Stimulated activated CD4-positive, alpha-beta T cell treated with anti-CD3 and anti-CD28 coated beads, Interleukin-12 subunit alpha, Interleukin-12 subunit beta, amount 100 ng/mL, for 48 hours (primary cell): ENCODE measurements at regions not wholly inside any gene's neighbourhood (a gene's known extent, or its start where the extent isn't known, plus 50 kb on each side); places are given as distances from the start of the nearest gene placed in this dataset.
"Not testable (repeated sequence)": the region's sequence is repeated elsewhere in the genome, so short reads cannot be mapped to it uniquely, and the experiment has no call there.

ENCODE experiments used
- DNase-seq, 3 donors: peaks; one replicate each; pipeline ENCODE4 v3.0.0-alpha.2; 2020; ENCODE audit warnings: low read depth in 2 of 3, low spot score in 1 of 3

GRCh38 chr6:144753023-144753705 lies 468.0 kb downstream of the UTRN start:
- DNase-seq: no peak

- no peak for DNase-seq
Observed at GRCh38 chr6:144756469-144756868, 471.3 kb downstream of the UTRN start.

GRCh38 chr6:144757299-144757698 lies 472.2 kb downstream of the UTRN start:
- no peak for DNase-seq

DNA sequence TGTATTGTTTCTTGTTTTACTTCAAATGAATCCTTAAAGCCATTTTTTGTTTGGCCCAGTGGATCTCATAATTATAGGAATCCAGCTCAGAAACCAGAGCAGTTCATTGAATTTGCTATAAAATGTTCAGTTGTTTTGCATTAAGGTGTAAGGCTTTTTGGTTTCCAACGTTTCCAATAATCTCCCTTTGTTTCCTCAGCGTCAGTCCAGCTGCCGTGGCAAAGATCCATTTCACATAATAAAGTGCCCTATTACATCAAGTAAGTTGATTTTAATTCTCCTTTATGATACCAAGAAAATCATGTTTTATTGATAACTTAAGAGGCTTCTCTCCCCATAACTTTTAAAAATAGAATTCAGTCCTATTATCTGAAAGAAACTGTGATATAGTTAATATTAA lies 472.6 kb downstream of the UTRN start:
- no peak for DNase-seq

GRCh38 chr6:144758602-144759001 lies 473.5 kb downstream of the UTRN start:
- no peak for DNase-seq

DNA sequence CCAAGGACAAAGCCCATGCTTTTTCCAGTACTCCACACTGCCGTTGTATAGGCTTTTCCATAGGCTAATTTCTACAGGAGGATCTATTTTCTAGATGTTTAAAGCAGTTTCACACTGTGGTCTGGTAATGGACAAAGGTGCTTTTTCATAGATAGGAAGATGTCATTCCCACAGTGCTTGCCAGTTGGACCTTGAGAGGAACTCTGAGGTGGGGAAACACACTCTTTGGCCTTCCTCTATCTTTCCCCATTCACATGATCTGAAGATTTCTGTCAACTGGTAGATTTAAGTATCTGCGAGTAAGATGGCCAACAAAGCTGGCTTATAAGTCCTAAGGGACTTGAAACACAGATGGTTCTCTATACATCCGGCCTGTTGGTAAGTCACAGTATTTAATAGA lies 477.3 kb downstream of the UTRN start:
- no peak for DNase-seq

GRCh38 chr6:144767051-144767450 lies 481.9 kb downstream of the UTRN start:
- no peak for DNase-seq

- no peak for DNase-seq
Observed at GRCh38 chr6:144768551-144769075, 483.5 kb downstream of the UTRN start.

- no peak for DNase-seq
Observed at GRCh38 chr6:144769142-144769541, 484.0 kb downstream of the UTRN start.

DNA sequence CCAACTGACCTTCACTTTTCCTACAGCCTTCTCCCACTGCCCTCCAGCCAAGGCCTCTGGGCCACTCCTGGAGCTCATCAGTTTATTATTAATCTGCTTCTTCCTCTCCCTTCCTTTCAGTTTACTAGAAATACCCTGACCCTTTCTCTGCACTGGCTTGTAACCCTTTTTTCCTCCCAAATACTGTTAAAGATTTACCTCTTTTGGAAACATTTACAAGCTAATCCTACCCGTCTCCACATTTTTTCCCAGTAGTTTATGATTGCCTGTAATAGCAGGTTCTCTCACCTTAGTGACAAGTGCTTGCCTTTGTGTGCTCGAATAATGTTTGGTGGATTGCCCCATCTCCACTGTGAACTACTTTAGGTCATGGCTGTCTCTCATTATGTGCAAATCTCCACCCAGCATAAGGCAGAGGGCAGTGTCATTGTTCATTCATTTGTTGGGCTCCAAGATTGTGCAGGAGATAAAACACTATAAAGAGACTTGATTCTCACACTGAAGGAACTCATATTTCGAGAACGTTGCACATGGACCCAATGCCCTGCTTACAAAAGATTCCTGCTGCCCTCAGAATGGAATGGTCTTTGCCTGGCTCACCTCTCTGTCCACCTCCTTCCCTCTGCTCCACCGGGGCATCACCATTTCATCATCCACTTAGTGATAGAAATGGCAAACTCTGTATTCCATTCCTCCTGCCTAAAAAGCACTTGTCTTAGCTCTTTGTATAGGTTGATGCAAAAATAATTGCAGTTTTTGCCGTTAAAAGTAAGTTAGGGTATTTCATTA lies 491.1 kb downstream of the UTRN start:
- no peak for DNase-seq

GRCh38 chr6:144777249-144777648 lies 492.1 kb downstream of the UTRN start:
- DNase-seq: no peak

- no peak for DNase-seq
Observed at GRCh38 chr6:144778056-144778455, 492.9 kb downstream of the UTRN start.

- DNase-seq: no peak
Observed at GRCh38 chr6:144778773-144779492, 493.8 kb downstream of the UTRN start.

DNA sequence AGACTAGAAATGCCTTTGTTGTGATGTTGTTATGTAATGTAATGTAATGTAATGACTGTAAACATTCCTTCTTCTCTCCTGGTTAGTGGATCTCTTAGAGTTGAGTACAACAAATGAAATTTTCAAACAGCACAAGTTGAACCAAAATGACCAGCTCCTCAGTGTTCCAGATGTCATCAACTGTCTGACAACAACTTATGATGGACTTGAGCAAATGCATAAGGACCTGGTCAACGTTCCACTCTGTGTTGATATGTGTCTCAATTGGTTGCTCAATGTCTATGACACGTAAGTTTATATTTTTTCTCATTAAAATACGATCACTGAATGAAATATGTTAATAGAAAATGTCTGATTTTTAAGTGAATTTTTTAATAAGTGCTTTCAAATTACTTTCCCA lies 496.7 kb downstream of the UTRN start:
- no peak for DNase-seq

DNA sequence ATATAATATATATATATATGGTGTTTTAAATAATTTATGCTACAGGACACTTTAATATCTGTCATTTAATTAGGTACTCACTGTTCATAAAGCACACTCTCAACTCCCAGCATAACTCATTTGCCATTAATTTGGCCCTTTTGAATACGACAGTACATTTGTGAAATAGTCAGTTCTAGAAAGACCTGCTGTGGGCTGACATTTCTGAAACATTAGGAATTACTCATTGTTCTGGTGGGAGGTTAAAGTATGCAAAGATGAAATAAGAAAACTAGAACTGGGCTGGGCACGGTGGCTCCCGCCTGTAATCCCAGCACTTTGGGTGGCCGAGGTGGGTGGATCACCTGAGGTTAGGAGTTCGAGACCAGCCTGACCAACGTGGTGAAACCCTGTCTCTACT lies 497.5 kb downstream of the UTRN start:
- peak in 1 of 3 donors; percentile 8 for DNase-seq

GRCh38 chr6:144785056-144785455 lies 499.9 kb downstream of the UTRN start:
- no peak for DNase-seq

DNA sequence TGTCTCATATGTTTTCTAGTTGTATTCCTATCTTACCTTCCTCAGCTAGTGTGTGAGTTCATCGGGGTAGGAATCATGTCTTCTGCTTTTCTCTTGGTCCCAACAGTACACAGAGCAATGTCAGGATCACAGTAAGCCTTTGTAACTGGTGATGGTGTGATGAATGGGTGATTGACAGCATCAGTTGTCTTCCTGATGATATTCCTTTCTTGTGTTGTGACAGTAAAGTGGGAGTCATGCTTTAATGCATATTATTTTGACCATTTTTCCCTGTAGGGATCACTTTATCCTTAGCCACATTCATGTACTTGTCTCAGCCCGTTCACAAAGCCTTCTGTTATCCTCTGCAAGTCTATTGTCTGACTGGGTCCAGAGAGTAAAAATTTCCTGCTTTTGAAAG lies 501.7 kb downstream of the UTRN start:
- no peak for DNase-seq

GRCh38 chr6:144793744-144794143 lies 508.6 kb downstream of the UTRN start:
- no peak for DNase-seq

GRCh38 chr6:144795022-144795421 lies 509.9 kb downstream of the UTRN start:
- not testable (repeated sequence) for DNase-seq

GRCh38 chr6:144796070-144796469 lies 510.9 kb downstream of the UTRN start:
- DNase-seq: no peak

DNA sequence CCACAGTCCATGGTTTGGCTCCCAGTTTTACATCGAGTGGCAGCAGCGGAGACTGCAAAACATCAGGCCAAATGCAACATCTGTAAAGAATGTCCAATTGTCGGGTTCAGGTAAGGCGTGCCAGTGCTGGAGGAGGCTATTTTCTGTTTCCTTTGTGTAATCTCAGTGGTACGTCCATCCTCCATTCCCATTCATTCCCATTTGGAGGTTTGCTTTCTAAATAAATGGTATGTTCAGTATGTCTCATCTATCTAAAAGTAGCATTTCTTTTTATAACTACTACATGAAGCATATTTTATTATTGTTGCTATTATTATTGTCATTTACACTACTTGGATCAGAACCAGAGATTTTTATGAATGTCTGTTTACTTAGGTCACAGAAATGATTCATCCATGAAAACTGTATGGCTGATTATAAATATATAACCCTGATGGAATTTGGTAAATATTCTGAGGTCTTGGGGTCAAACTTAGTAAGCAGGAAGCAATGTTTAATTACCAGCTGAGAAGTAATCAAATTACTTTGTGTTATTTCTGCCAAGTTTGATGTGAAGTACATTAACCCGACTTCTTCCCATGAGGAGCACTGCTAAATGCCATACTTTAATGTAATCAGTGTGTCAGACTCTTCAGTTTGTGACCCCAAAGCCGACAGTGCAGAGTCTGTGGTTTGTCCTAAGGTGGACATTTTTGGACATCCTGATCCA lies 512.9 kb downstream of the UTRN start:
- no peak for DNase-seq
